ENCODE measurements at regions not wholly inside any gene's neighbourhood (a gene's known extent, or its start where the extent isn't known, plus 50 kb on each side); places are given as distances from the start of the nearest gene placed in this dataset.
A peak's percentile ranks its signal among the peaks of the same experiment; 100 is the strongest.

DNA sequence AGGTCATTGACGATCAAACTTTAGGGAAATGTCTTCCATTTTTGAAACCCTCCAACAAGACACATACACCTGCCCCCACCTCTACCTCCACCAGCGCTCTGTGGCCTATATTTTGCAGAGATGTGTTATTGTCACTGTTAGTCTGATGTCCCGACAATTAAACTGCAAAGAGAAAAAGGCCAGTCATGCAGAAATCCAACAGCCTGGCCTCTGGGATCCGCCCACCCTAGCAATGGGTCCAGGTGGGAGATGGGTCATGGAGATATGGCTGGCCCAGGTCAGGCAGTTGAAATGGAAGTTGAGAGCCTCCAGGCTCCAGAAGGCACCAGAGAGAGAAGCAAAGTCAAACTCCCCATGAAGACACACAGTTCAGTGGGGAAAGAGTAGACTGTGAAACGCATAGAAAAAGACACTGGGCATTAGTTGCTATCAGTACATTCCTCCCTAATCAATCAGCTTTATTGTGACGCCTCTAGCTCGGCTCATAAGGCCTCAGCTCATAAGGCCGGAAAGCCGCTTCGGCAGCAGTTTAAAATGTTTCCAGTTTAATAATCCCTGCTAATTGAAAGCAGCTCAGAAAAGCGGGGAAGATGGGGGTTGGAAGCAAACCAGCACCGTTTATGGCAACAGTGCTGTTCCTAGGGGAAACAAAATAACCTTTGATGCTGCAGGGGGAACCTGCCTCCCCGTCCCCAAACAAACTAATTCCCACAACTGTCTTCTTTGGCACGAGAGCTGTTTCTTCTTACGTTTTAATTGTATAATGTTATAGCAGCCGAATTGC lies 239.7 kb upstream of the ZNF507 start:
- Histone ChIP-seq H3K9ac (ENCODE audit: low read length in 3 of 3) (no peak overlapping the region), H3K9me3 (ENCODE audit: control insufficient read depth in 2 of 3, insufficient read depth in 1 of 3, low read length in 3 of 3) (no peaks in the 10 kb centered on the region), H3K27me3 (ENCODE audit: control insufficient read depth, insufficient read depth, low read length) (no peaks in the 10 kb centered on the region), H3K4me1 (ENCODE audit: control insufficient read depth in 2 of 3, insufficient read depth in 2 of 3, low read depth in 1 of 3, low read length in 3 of 3) (no peaks in the 10 kb centered on the region), H3K36me3 (ENCODE audit: control insufficient read depth in 2 of 3, insufficient read depth in 3 of 3, low read length in 3 of 3) (no peaks in the 10 kb centered on the region), H3K27ac (ENCODE audit: low read depth in 2 of 2, low read length in 2 of 2) (no peak overlapping the region), H3K4me3 (ENCODE audit: low read length in 3 of 3) (no peak overlapping the region)
- intact Hi-C loops (cut with DNase I): no loop called here
- no peak for FAIRE-seq
- DNase-seq: peak in 2 of 5 donors; percentile 28 to 39
- TF ChIP-seq, protein P1, sequence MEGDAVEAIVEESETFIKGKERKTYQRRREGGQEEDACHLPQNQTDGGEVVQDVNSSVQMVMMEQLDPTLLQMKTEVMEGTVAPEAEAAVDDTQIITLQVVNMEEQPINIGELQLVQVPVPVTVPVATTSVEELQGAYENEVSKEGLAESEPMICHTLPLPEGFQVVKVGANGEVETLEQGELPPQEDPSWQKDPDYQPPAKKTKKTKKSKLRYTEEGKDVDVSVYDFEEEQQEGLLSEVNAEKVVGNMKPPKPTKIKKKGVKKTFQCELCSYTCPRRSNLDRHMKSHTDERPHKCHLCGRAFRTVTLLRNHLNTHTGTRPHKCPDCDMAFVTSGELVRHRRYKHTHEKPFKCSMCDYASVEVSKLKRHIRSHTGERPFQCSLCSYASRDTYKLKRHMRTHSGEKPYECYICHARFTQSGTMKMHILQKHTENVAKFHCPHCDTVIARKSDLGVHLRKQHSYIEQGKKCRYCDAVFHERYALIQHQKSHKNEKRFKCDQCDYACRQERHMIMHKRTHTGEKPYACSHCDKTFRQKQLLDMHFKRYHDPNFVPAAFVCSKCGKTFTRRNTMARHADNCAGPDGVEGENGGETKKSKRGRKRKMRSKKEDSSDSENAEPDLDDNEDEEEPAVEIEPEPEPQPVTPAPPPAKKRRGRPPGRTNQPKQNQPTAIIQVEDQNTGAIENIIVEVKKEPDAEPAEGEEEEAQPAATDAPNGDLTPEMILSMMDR (IDR thresholded peaks at IDR 0.05; ENCODE audit: borderline replicate concordance, extremely low read depth, insufficient read depth): no peak

DNA sequence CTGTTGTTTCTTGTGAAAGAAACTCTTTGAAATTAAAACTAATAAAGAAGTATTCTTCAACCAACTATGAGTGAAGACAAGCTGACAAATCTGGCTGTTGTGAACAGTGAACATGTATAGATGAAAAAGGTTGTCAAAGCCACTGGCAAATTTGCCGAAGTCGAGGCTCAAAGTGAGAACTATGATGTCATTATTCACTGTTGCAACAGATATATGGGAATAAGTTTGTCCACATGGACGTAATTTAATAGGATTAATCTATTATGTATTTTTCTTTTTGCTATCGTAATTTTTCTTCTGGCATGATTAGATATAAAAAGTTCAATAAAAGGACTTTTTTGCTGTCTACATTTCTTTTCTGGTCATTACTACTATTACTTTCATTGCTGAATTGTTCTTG lies 223.2 kb upstream of the ZNF507 start:
- no peaks in the 10 kb centered on the region for H3K4me1 ChIP-seq (ENCODE audit: control insufficient read depth in 2 of 3, insufficient read depth in 2 of 3, low read depth in 1 of 3, low read length in 3 of 3)
- H3K36me3 ChIP-seq (ENCODE audit: control insufficient read depth in 2 of 3, insufficient read depth in 3 of 3, low read length in 3 of 3): no peaks in the 10 kb centered on the region
- FAIRE-seq: no peak
- no peak overlapping the region for H3K9ac ChIP-seq (ENCODE audit: low read length in 3 of 3)
- intact Hi-C loops (cut with DNase I): no loop called here
- H3K27ac ChIP-seq (ENCODE audit: low read depth in 2 of 2, low read length in 2 of 2): no peak overlapping the region
- H3K27me3 ChIP-seq (ENCODE audit: control insufficient read depth, insufficient read depth, low read length): no peaks in the 10 kb centered on the region
- H3K4me3 ChIP-seq (ENCODE audit: low read length in 3 of 3): no peak overlapping the region
- no peaks in the 10 kb centered on the region for H3K9me3 ChIP-seq (ENCODE audit: control insufficient read depth in 2 of 3, insufficient read depth in 1 of 3, low read length in 3 of 3)
- no peak for DNase-seq
- TF ChIP-seq, protein P1 (IDR thresholded peaks at IDR 0.05; ENCODE audit: borderline replicate concordance, extremely low read depth, insufficient read depth): no peak

DNA sequence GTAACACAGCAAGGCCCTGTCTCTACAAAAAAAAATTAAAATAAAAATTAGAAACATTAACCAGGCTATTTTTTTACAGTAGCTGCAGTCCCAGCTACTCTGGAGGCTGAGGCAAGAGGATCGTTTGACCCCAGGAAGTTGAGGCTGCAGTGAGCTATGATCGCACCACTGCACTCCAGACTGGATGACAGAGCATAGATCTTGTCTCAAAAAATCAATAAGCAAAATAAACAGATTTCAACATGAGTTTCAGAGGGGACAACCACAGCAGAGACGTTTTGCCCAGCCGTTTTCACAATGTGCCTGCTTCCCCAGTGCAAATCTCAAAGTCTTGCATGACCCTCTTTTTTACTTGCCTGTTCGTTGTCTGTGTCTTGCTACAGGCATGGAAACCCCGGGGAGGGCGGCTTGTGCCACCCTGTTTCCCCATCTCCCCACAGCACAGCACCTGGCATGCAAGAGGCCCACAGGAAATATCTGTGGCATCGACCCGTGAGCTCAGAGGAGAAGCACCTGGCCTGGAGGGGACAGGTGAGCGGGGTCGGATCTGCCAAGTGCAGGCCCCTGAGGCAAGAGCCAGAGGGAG lies 222.0 kb upstream of the ZNF507 start:
- Histone ChIP-seq H3K36me3 (ENCODE audit: control insufficient read depth in 2 of 3, insufficient read depth in 3 of 3, low read length in 3 of 3) (no peaks in the 10 kb centered on the region), H3K27me3 (ENCODE audit: control insufficient read depth, insufficient read depth, low read length) (no peaks in the 10 kb centered on the region), H3K9ac (ENCODE audit: low read length in 3 of 3) (no peak overlapping the region), H3K4me1 (ENCODE audit: control insufficient read depth in 2 of 3, insufficient read depth in 2 of 3, low read depth in 1 of 3, low read length in 3 of 3) (no peaks in the 10 kb centered on the region), H3K27ac (ENCODE audit: low read depth in 2 of 2, low read length in 2 of 2) (no peak overlapping the region), H3K4me3 (ENCODE audit: low read length in 3 of 3) (no peak overlapping the region), H3K9me3 (ENCODE audit: control insufficient read depth in 2 of 3, insufficient read depth in 1 of 3, low read length in 3 of 3) (no peaks in the 10 kb centered on the region)
- FAIRE-seq (no peak), DNase-seq (no peak)
- intact Hi-C loops (cut with DNase I): no loop called here
- TF ChIP-seq, protein P1 (IDR thresholded peaks at IDR 0.05; ENCODE audit: borderline replicate concordance, extremely low read depth, insufficient read depth): no peak

Measured in kidney (tissue), 13 donors.